ENCODE measurements at regions not wholly inside any gene's neighbourhood (a gene's known extent, or its start where the extent isn't known, plus 50 kb on each side); places are given as distances from the start of the nearest gene placed in this dataset.

GRCh38 chrX:861340-861890 lies 230.8 kb downstream of the SHOX start:
- TF ChIP-seq POLR2A (IDR thresholded peaks at IDR 0.05) (no peak), EP300 (IDR thresholded peaks at IDR 0.05; ENCODE audit: low read depth) (no peak), CTCF (IDR thresholded peaks at IDR 0.05) (no peak), POLR2AphosphoS5 (IDR thresholded peaks at IDR 0.05) (no peak)
